GM12878 (cell line): ENCODE measurements at regions not wholly inside any gene's neighbourhood (a gene's known extent, or its start where the extent isn't known, plus 50 kb on each side); places are given as distances from the start of the nearest gene placed in this dataset.

Source experiments
- ATAC-seq: fragments of 200-7000 bp; cut with Tn5 transposase; 3 replicates; pipeline ENCODE4 v1.9.1; 2020; ENCODE audit warnings: mild to moderate bottlenecking, moderate library complexity
- BruUV-seq: library from RNA; stranded (reverse); fragments of 400-500 nt; replicated peaks from 2 replicates; lab custom pipeline; 2021; lab: Mats Ljungman, UMichigan
- CTCF ChIA-PET: fragments of 300-600 bp; sonication (Branson Sonifier 250); formaldehyde crosslinking; extraction: SDS; loops from one replicate; lab custom pipeline; 2021; ENCODE audit warnings: inconsistent platforms; lab: Yijun Ruan, JAX
- POLR2A ChIA-PET: fragments of 350-600 bp; formaldehyde crosslinking; extraction: SDS; loops from one replicate; lab custom pipeline; 2021; ENCODE audit warnings: inconsistent platforms; lab: Charles Lee
- RAD21 ChIA-PET: fragments of 300-600 bp; sonication (Branson Sonifier 250); formaldehyde crosslinking; loops from one replicate; lab custom pipeline; 2023; ENCODE audit warnings: antibody characterized with exemption; ENCODE audit not compliant: unreplicated experiment; lab: Charles Lee
- SMC1A ChIA-PET: fragments of 300-600 bp; sonication (Branson Sonifier 250); formaldehyde crosslinking; loops from one replicate; lab custom pipeline; 2023; ENCODE audit not compliant: unreplicated experiment, uncharacterized antibody; lab: Charles Lee
- DNase-seq: peaks from one replicate; pipeline ENCODE4 v3.0.0-alpha.2; 2011; ENCODE audit warnings: low read depth, low spot score
- FAIRE-seq: peaks from 3 replicates; lab custom pipeline; 2011; peaks lifted over from hg19 to GRCh38; lab: Jason Lieb, UNC
- H2AFZ ChIP-seq: 2 replicates; pipeline ENCODE4 v1.6.0; 2011; ENCODE audit warnings: low read depth, low read length, control low read depth; ENCODE audit not compliant: control insufficient read depth
- H3K27ac ChIP-seq: 2 replicates; pipeline ENCODE4 v1.5.1; 2011; ENCODE audit warnings: control low read depth; ENCODE audit not compliant: control insufficient read depth, insufficient read depth
- H3K27me3 ChIP-seq, 2 experiments: replicated peaks in 1 of 2; 2 replicates each; pipeline versions ENCODE4 v1.6.0 to v1.6.1; 2011; ENCODE audit warnings: low read length in 1 of 2; ENCODE audit not compliant: control insufficient read depth in 2 of 2, insufficient read depth in 2 of 2
- H3K36me3 ChIP-seq, 2 experiments: 2 replicates each; pipeline ENCODE4 v1.5.1; 2011; ENCODE audit warnings: low read length in 1 of 2; ENCODE audit not compliant: control insufficient read depth in 2 of 2, insufficient read depth in 2 of 2
- H3K4me1 ChIP-seq: 2 replicates; pipeline ENCODE4 v1.6.1; 2011; ENCODE audit warnings: mild to moderate bottlenecking, low read length, moderate library complexity, mixed read lengths; ENCODE audit not compliant: control insufficient read depth, insufficient read depth
- H3K4me2 ChIP-seq: 2 replicates; pipeline ENCODE4 v1.6.0; 2011; ENCODE audit warnings: control low read depth; ENCODE audit not compliant: control insufficient read depth, insufficient read depth
- H3K4me3 ChIP-seq: fragments of 200-600 bp; sonication (generic); 2 replicates; pipeline ENCODE4 v1.5.1; 2016
- H3K79me2 ChIP-seq: 2 replicates; pipeline ENCODE4 v1.6.0; 2011; ENCODE audit warnings: low read length; ENCODE audit not compliant: control insufficient read depth, insufficient read depth
- H3K9ac ChIP-seq: 2 replicates; pipeline ENCODE4 v1.8.0; 2011; ENCODE audit warnings: low read length, control low read depth, mixed read lengths; ENCODE audit not compliant: control insufficient read depth, insufficient read depth
- H3K9me3 ChIP-seq: replicated peaks from 3 replicates; pipeline ENCODE4 v1.5.1; 2011; ENCODE audit warnings: mild to moderate bottlenecking, low read length; ENCODE audit not compliant: control insufficient read depth, insufficient read depth
- H4K20me1 ChIP-seq: 2 replicates; pipeline ENCODE4 v1.6.0; 2011; ENCODE audit not compliant: control insufficient read depth, insufficient read depth
- BACH1 ChIP-seq: fragments of 450-650 bp; IDR thresholded peaks from 2 replicates; pipeline ENCODE4 v1.6.1; 2017; ENCODE audit warnings: mild to moderate bottlenecking, borderline replicate concordance
- BCL11A ChIP-seq: IDR thresholded peaks from 2 replicates; pipeline ENCODE4 v1.6.1; 2011; ENCODE audit warnings: low read depth, low read length
- BRCA1 ChIP-seq: IDR thresholded peaks from 2 replicates; pipeline ENCODE4 v1.6.1; 2011; ENCODE audit warnings: low read depth, low read length, improper control_type of control experiment
- EED ChIP-seq: sonication (generic); IDR thresholded peaks from 2 replicates; pipeline ENCODE4 v1.6.1; 2016; ENCODE audit warnings: antibody characterized with exemption, low read depth
- ETV6 ChIP-seq, 2 experiments: fragments of 450-650 bp in 1 of 2; IDR thresholded peaks in 1 of 2; conservative IDR thresholded peaks in 1 of 2; 2 replicates each; pipeline ENCODE4 v1.6.1; 2014; ENCODE audit warnings: antibody characterized with exemption in 1 of 2, borderline replicate concordance in 1 of 2, low read depth in 1 of 2, mild to moderate bottlenecking in 1 of 2, moderate library complexity in 1 of 2
- EZH2 ChIP-seq: IDR thresholded peaks from 2 replicates; pipeline ENCODE4 v1.6.1; 2012; ENCODE audit warnings: low read depth, mild to moderate bottlenecking, control low read depth, inconsistent platforms, low read length, borderline replicate concordance; ENCODE audit not compliant: control insufficient read depth
- GATAD2B ChIP-seq: fragments of 450-650 bp; conservative IDR thresholded peaks from 2 replicates; pipeline ENCODE4 v1.6.1; 2017; ENCODE audit warnings: low read depth, mild to moderate bottlenecking, moderate library complexity
- IKZF2 ChIP-seq, 2 experiments: fragments of 450-650 bp; IDR thresholded peaks; 2 replicates each; pipeline ENCODE4 v1.6.1; 2017; ENCODE audit warnings: mild to moderate bottlenecking in 2 of 2, moderate library complexity in 2 of 2
- MXI1 ChIP-seq: fragments of 150-350 bp; IDR thresholded peaks from 2 replicates; pipeline ENCODE4 v1.6.1; 2011; ENCODE audit warnings: low read depth, mild to moderate bottlenecking, inconsistent platforms, low read length, improper control_type of control experiment
- NFIC ChIP-seq: IDR thresholded peaks from 2 replicates; pipeline ENCODE4 v1.6.1; 2012; ENCODE audit warnings: low read depth, mild to moderate bottlenecking, inconsistent platforms, low read length, moderate library complexity
- NR2C1 ChIP-seq: fragments of 450-650 bp; IDR thresholded peaks from 2 replicates; pipeline ENCODE4 v1.6.1; 2017; ENCODE audit warnings: antibody characterized with exemption, mild to moderate bottlenecking, moderate library complexity
- RELA ChIP-seq: fragments of 450-650 bp; IDR thresholded peaks from 2 replicates; pipeline ENCODE4 v1.8.0; 2014; ENCODE audit warnings: borderline replicate concordance; ENCODE audit not compliant: partially characterized antibody
- SPI1 ChIP-seq: IDR thresholded peaks from 2 replicates; pipeline ENCODE4 v1.6.1; 2011; ENCODE audit warnings: low read depth, mild to moderate bottlenecking, low read length, moderate library complexity, borderline replicate concordance; ENCODE audit not compliant: insufficient read depth
- STAT3 ChIP-seq: IDR thresholded peaks from 2 replicates; pipeline ENCODE4 v1.6.1; 2011; ENCODE audit warnings: low read depth, low read length, improper control_type of control experiment
- TCF7 ChIP-seq: IDR thresholded peaks from 2 replicates; pipeline ENCODE4 v1.6.1; 2014; ENCODE audit warnings: antibody characterized with exemption, borderline replicate concordance
- USF2 ChIP-seq: IDR thresholded peaks from 2 replicates; pipeline ENCODE4 v1.6.1; 2011; ENCODE audit warnings: low read depth, low read length, improper control_type of control experiment, borderline replicate concordance
- ZNF24 ChIP-seq: fragments of 450-650 bp; IDR thresholded peaks from 2 replicates; pipeline ENCODE4 v1.6.1; 2017; ENCODE audit warnings: antibody characterized with exemption, mild to moderate bottlenecking
- ZNF384 ChIP-seq: IDR thresholded peaks from 2 replicates; pipeline ENCODE4 v1.6.1; 2012; ENCODE audit warnings: low read depth, mild to moderate bottlenecking, low read length, improper control_type of control experiment, borderline replicate concordance
- WGBS: methylation state at CpG from one replicate; pipeline ENCODE4 v1.1.6; 2016; ENCODE audit warnings: low lambda C conversion rate; ENCODE audit not compliant: insufficient replicate concordance, insufficient coverage; ENCODE audit errors: missing lambda C conversion rate; 5-methylcytosine and 5-hydroxymethylcytosine counted together
- in situ Hi-C: fragments of 300-500 bp; cut with MboI; formaldehyde crosslinking; loops from 9 replicates; pipeline ENCODE4 v1.14.3; 2018; ENCODE audit warnings: mixed read lengths
- intact Hi-C: fragments of 100-400 bp; cut with micrococcal nuclease; formaldehyde crosslinking; loops from one replicate; pipeline ENCODE4 v1.14.2; 2022; ENCODE audit not compliant: unreplicated experiment

- H4K20me1 ChIP-seq: no peaks in the 10 kb centered on the region
- no peaks in the 10 kb centered on the region for H3K79me2 ChIP-seq
- no peak overlapping the region for H2AFZ ChIP-seq
- H3K9me3 ChIP-seq: no peaks in the 10 kb centered on the region
- H3K4me1 ChIP-seq: no peaks in the 10 kb centered on the region
- RAD21 ChIA-PET: interaction anchor here (1.1 kb wide), 1 partner anchor 270 kb away, joined by 3 read pairs; no protein-coding TSS in a partner anchor
- no peak for FAIRE-seq
- intact Hi-C loops: loop anchor here (10.0 kb wide), 1 partner anchor 609 kb away; no protein-coding TSS in a partner anchor
- 0% methylated on average over 2 of the region's 2 CpGs for WGBS
- no TSS peak for BruUV-seq
- no peak overlapping the region for H3K27ac ChIP-seq
- POLR2A ChIA-PET: no interaction called here
- no peak overlapping the region for H3K4me3 ChIP-seq
- H3K4me2 ChIP-seq: no peak overlapping the region
- no peak for ATAC-seq
- no peak for DNase-seq
- CTCF ChIA-PET: interaction anchor here (0.6 to 2.1 kb wide), 8 partner anchors 9 to 814 kb away, joined by 3 to 5 read pairs (median 4); no protein-coding TSS in a partner anchor
- H3K36me3 ChIP-seq: no peaks in the 10 kb centered on the region
- no peaks in the 10 kb centered on the region for H3K27me3 ChIP-seq
- H3K9ac ChIP-seq: no peak overlapping the region
- TF ChIP-seq USF2: no peak
- no peak for TF ChIP-seq NR2C1
- no peak for TF ChIP-seq BCL11A
- TF ChIP-seq BACH1: no peak
- TF ChIP-seq ETV6 (conservative IDR thresholded peaks at IDR 0.05 in 1 of 2, IDR thresholded peaks at IDR 0.05 in 1 of 2; ENCODE audit: borderline replicate concordance in 1 of 2, low read depth in 1 of 2): no peak
- TF ChIP-seq TCF7: no peak
- no peak for TF ChIP-seq ZNF24
- no peak for TF ChIP-seq EZH2
- TF ChIP-seq BRCA1: no peak
- TF ChIP-seq IKZF2 (IDR thresholded peaks at IDR 0.05): no peak
- no peak for TF ChIP-seq RELA
- TF ChIP-seq NFIC: no peak
- TF ChIP-seq ZNF384: no peak
- no peak for TF ChIP-seq EED
- TF ChIP-seq SPI1: no peak
- no peak for TF ChIP-seq STAT3
- TF ChIP-seq MXI1: no peak
- no peak for TF ChIP-seq GATAD2B
- TF ChIP-seq, all 136 proteins: peak for 0
- in situ Hi-C loops: no loop called here
- SMC1A ChIA-PET: interaction anchor here (0.5 to 1.1 kb wide), 3 partner anchors 17 to 384 kb away, joined by 3 read pairs; no protein-coding TSS in a partner anchor
These were observed 141.2 kb downstream of the TM2D1 start for GRCh38 chr1:61583703-61584102.
